MM.1S (cell line): ENCODE measurements at regions not wholly inside any gene's neighbourhood (a gene's known extent, or its start where the extent isn't known, plus 50 kb on each side); places are given as distances from the start of the nearest gene placed in this dataset.

Experiments used
- DNase-seq: peaks from one replicate; pipeline ENCODE4 v3.0.0-alpha.2; 2015
- H2AFZ ChIP-seq: fragments of 300-600 bp; sonication (generic); 2 replicates; pipeline ENCODE4 v1.6.0; 2016; ENCODE audit warnings: antibody characterized with exemption, low read length
- H3F3A ChIP-seq: fragments of 300-600 bp; sonication (generic); 2 replicates; pipeline ENCODE4 v1.6.1; 2016; ENCODE audit warnings: mild to moderate bottlenecking, antibody characterized with exemption, low read length, moderate library complexity, mixed read lengths; ENCODE audit not compliant: insufficient read depth
- H3K27ac ChIP-seq: fragments of 300-600 bp; sonication (generic); 2 replicates; pipeline ENCODE4 v1.5.1; 2016; ENCODE audit warnings: mild to moderate bottlenecking, low read length
- H3K27me3 ChIP-seq: fragments of 300-600 bp; sonication (generic); replicated peaks from 2 replicates; pipeline ENCODE4 v1.6.0; 2016; ENCODE audit warnings: low read length; ENCODE audit not compliant: insufficient read depth
- H3K36me3 ChIP-seq: fragments of 300-600 bp; sonication (generic); replicated peaks from 2 replicates; pipeline ENCODE4 v1.6.1; 2016; ENCODE audit warnings: mild to moderate bottlenecking, low read length, mixed read lengths; ENCODE audit not compliant: insufficient read depth
- H3K4me1 ChIP-seq: fragments of 300-600 bp; sonication (generic); 2 replicates; pipeline ENCODE4 v1.6.1; 2016; ENCODE audit warnings: low read length, mixed read lengths
- H3K4me2 ChIP-seq: fragments of 300-600 bp; sonication (generic); 2 replicates; pipeline ENCODE4 v1.6.0; 2016; ENCODE audit warnings: low read depth, low read length
- H3K4me3 ChIP-seq: fragments of 300-600 bp; sonication (generic); 2 replicates; pipeline ENCODE4 v1.5.1; 2016; ENCODE audit warnings: low read length, mixed read lengths
- H3K79me2 ChIP-seq: fragments of 300-600 bp; sonication (generic); 2 replicates; pipeline ENCODE4 v1.6.1; 2016; ENCODE audit warnings: mixed run types, low read length, mixed read lengths
- H3K9ac ChIP-seq: fragments of 300-600 bp; sonication (generic); 2 replicates; pipeline ENCODE4 v1.6.1; 2016; ENCODE audit warnings: low read length, mixed read lengths
- H3K9me2 ChIP-seq: fragments of 300-600 bp; sonication (generic); replicated peaks from 2 replicates; pipeline ENCODE4 v1.6.1; 2016; ENCODE audit warnings: mild to moderate bottlenecking, low read length, mixed read lengths; ENCODE audit not compliant: insufficient read depth
- H3K9me3 ChIP-seq: fragments of 300-600 bp; sonication (generic); replicated peaks from 2 replicates; pipeline ENCODE4 v1.6.1; 2016; ENCODE audit warnings: mild to moderate bottlenecking, low read length, mixed read lengths; ENCODE audit not compliant: insufficient read depth
- H4K20me1 ChIP-seq: fragments of 300-600 bp; sonication (generic); 2 replicates; pipeline ENCODE4 v1.6.1; 2016; ENCODE audit warnings: mild to moderate bottlenecking, low read length, moderate library complexity, mixed read lengths; ENCODE audit not compliant: insufficient read depth
- CTCF ChIP-seq: fragments of 300-600 bp; sonication (generic); IDR thresholded peaks from 2 replicates; pipeline ENCODE4 v1.5.1; 2016; ENCODE audit warnings: antibody characterized with exemption, low read length, mixed read lengths
- EZH2 ChIP-seq: fragments of 300-600 bp; sonication (generic); optimal IDR thresholded peaks from 2 replicates; pipeline ENCODE3; 2017; ENCODE audit warnings: low read depth, mild to moderate bottlenecking, antibody characterized with exemption, low read length, mixed read lengths
- EZH2phosphoT487 ChIP-seq: fragments of 300-600 bp; sonication (generic); IDR thresholded peaks from 2 replicates; pipeline ENCODE4 v1.6.1; 2018; ENCODE audit warnings: antibody characterized with exemption, low read length

DNA sequence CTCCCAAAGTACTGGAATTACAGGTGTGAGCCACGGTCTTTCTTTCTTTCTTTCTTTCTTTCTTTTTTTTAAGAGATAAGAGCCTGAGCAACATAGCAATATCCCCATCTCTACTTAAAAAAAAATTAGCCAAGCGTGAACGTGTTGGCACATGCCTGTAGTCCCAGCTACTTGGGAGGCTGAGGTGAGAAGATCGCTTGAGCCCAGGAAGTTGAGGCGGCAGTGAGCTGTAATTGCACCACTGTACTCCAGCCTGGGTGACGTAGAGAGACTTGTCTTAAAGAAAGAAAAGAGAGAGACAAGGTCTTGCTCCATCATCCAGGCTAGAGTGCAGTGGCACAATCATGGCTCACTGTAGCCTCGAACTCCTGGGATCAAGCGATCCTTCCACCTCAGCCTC lies 162.0 kb upstream of the MLN start:
- Histone ChIP-seq H3K4me3 (no peak overlapping the region), H2AFZ (no peak overlapping the region), H3K4me2 (no peak overlapping the region), H3K79me2 (no peaks in the 10 kb centered on the region), H3F3A (no peaks in the 10 kb centered on the region), H3K4me1 (no peaks in the 10 kb centered on the region), H3K9ac (no peak overlapping the region), H3K27ac (no peak overlapping the region), H3K9me3 (no peaks in the 10 kb centered on the region), H4K20me1 (no peaks in the 10 kb centered on the region), H3K36me3 (no peaks in the 10 kb centered on the region), H3K27me3 (peaks cover 39% of the 10 kb centered on the region), H3K9me2 (no peaks in the 10 kb centered on the region)
- TF ChIP-seq EZH2phosphoT487 (no peak), EZH2 (no peak), CTCF (no peak)
- no peak for DNase-seq

GRCh38 chr6:33964387-33964786 lies 160.6 kb upstream of the MLN start:
- Histone ChIP-seq H3K4me2 (no peak overlapping the region), H3K4me1 (no peaks in the 10 kb centered on the region), H3K9me3 (no peaks in the 10 kb centered on the region), H2AFZ (no peak overlapping the region), H3K4me3 (no peak overlapping the region), H3K9me2 (no peaks in the 10 kb centered on the region), H4K20me1 (no peaks in the 10 kb centered on the region), H3K36me3 (no peaks in the 10 kb centered on the region), H3K9ac (no peak overlapping the region), H3K27ac (no peak overlapping the region), H3F3A (no peaks in the 10 kb centered on the region), H3K27me3 (peaks cover 42% of the 10 kb centered on the region), H3K79me2 (no peaks in the 10 kb centered on the region)
- TF ChIP-seq CTCF (no peak), EZH2 (no peak), EZH2phosphoT487 (no peak)
- DNase-seq = no peak

- no peaks in the 10 kb centered on the region for H3K4me1 ChIP-seq
- no peaks in the 10 kb centered on the region for H3F3A ChIP-seq
- no peak overlapping the region for H2AFZ ChIP-seq
- no peak for TF ChIP-seq EZH2
- TF ChIP-seq CTCF = no peak
- TF ChIP-seq EZH2phosphoT487 = no peak
- H3K27ac ChIP-seq = no peak overlapping the region
- H3K9ac ChIP-seq = no peak overlapping the region
- no peaks in the 10 kb centered on the region for H3K9me2 ChIP-seq
- H3K4me3 ChIP-seq = no peak overlapping the region
- H4K20me1 ChIP-seq = no peaks in the 10 kb centered on the region
- H3K4me2 ChIP-seq = no peak overlapping the region
- no peaks in the 10 kb centered on the region for H3K79me2 ChIP-seq
- H3K36me3 ChIP-seq = no peaks in the 10 kb centered on the region
- H3K27me3 ChIP-seq = peaks cover 41% of the 10 kb centered on the region
- H3K9me3 ChIP-seq = no peaks in the 10 kb centered on the region
- no peak for DNase-seq
Observed at GRCh38 chr6:33963136-33963750, 159.4 kb upstream of the MLN start.
